GM12891 (cell line): ENCODE measurements at regions not wholly inside any gene's neighbourhood (a gene's known extent, or its start where the extent isn't known, plus 50 kb on each side); places are given as distances from the start of the nearest gene placed in this dataset.

Source experiments
- DNase-seq: peaks from one replicate; pipeline ENCODE4 v3.0.0; 2011; ENCODE audit warnings: low spot score; ENCODE audit not compliant: insufficient read length
- FAIRE-seq: peaks from 2 replicates; lab custom pipeline; 2011; peaks lifted over from hg19 to GRCh38; lab: Jason Lieb, UNC
- PAX5 ChIP-seq: IDR thresholded peaks from 2 replicates; pipeline ENCODE4 v1.6.1; 2011; ENCODE audit warnings: low read length, moderate library complexity, mild to moderate bottlenecking; ENCODE audit not compliant: insufficient read depth, severe bottlenecking
- POLR2A ChIP-seq: IDR thresholded peaks from 2 replicates; pipeline ENCODE4 v1.6.1; 2011; ENCODE audit warnings: low read depth, low read length, control low read depth
- POLR2AphosphoS5 ChIP-seq: IDR thresholded peaks from 2 replicates; pipeline ENCODE4 v1.6.1; 2011; ENCODE audit warnings: low read depth, low read length, control low read depth
- POU2F2 ChIP-seq: IDR thresholded peaks from 2 replicates; pipeline ENCODE4 v1.6.1; 2011; ENCODE audit warnings: low read depth, mild to moderate bottlenecking, control low read depth, low read length, moderate library complexity
- SPI1 ChIP-seq: IDR thresholded peaks from 2 replicates; pipeline ENCODE4 v1.6.1; 2011; ENCODE audit warnings: low read depth, low read length, control low read depth
- TAF1 ChIP-seq: IDR thresholded peaks from 2 replicates; pipeline ENCODE4 v1.6.1; 2011; ENCODE audit warnings: low read depth, low read length, control low read depth

GRCh38 chr15:96801576-96802150 lies 471.2 kb downstream of the NR2F2 start:
- FAIRE-seq (no peak), DNase-seq (no peak)
- TF ChIP-seq POLR2AphosphoS5 (no peak), POLR2A (no peak), POU2F2 (no peak), TAF1 (no peak), SPI1 (no peak), PAX5 (no peak)

GRCh38 chr15:96802611-96803255 lies 472.2 kb downstream of the NR2F2 start:
- TF ChIP-seq PAX5 (no peak), POU2F2 (no peak), TAF1 (no peak), POLR2AphosphoS5 (no peak), SPI1 (no peak), POLR2A (no peak)
- no peak for DNase-seq
- no peak for FAIRE-seq

- no peak for FAIRE-seq
- DNase-seq: no peak
- no peak for TF ChIP-seq TAF1
- no peak for TF ChIP-seq POLR2AphosphoS5
Observed at GRCh38 chr15:96804754-96805153, 474.3 kb downstream of the NR2F2 start.

GRCh38 chr15:96807361-96807760 lies 476.9 kb downstream of the NR2F2 start:
- no peak for DNase-seq
- FAIRE-seq: no peak
- TF ChIP-seq SPI1 (no peak), POU2F2 (no peak), TAF1 (no peak), POLR2A (no peak), PAX5 (no peak), POLR2AphosphoS5 (no peak)

GRCh38 chr15:96817900-96818299 lies 487.4 kb downstream of the NR2F2 start:
- TF ChIP-seq POLR2AphosphoS5 (no peak), POLR2A (no peak), POU2F2 (no peak), SPI1 (no peak), TAF1 (no peak), PAX5 (no peak)
- DNase-seq: no peak
- no peak for FAIRE-seq

GRCh38 chr15:96818861-96819260 lies 488.4 kb downstream of the NR2F2 start:
- no peak for TF ChIP-seq PAX5
- TF ChIP-seq TAF1: no peak
- TF ChIP-seq POLR2AphosphoS5: no peak
- TF ChIP-seq SPI1: no peak
- no peak for TF ChIP-seq POLR2A
- no peak for TF ChIP-seq POU2F2
- FAIRE-seq (no peak), DNase-seq (no peak)

- DNase-seq (no peak), FAIRE-seq (no peak)
- TF ChIP-seq SPI1 (no peak), POLR2AphosphoS5 (no peak), POU2F2 (no peak), PAX5 (no peak), TAF1 (no peak), POLR2A (no peak)
Observed at GRCh38 chr15:96827981-96828380, 497.5 kb downstream of the NR2F2 start.

- no peak for DNase-seq
- TF ChIP-seq SPI1 (no peak), PAX5 (no peak), TAF1 (no peak), POLR2AphosphoS5 (no peak), POLR2A (no peak), POU2F2 (no peak)
- no peak for FAIRE-seq
Observed at GRCh38 chr15:96837241-96837970, 506.9 kb downstream of the NR2F2 start.

- no peak for TF ChIP-seq POLR2AphosphoS5
- no peak for TF ChIP-seq POLR2A
- no peak for TF ChIP-seq TAF1
- TF ChIP-seq SPI1: no peak
- TF ChIP-seq PAX5: no peak
- no peak for TF ChIP-seq POU2F2
- DNase-seq (no peak), FAIRE-seq (no peak)
Observed at GRCh38 chr15:96838081-96838480, 507.6 kb downstream of the NR2F2 start.
